GM21723 (cell line): ENCODE measurements at regions not wholly inside any gene's neighbourhood (a gene's known extent, or its start where the extent isn't known, plus 50 kb on each side); places are given as distances from the start of the nearest gene placed in this dataset.

Experiments
- ATAC-seq: cut with Tn5 transposase; IDR thresholded peaks from one replicate; pipeline ENCODE4 v1.9.1; 2021; ENCODE audit warnings: mild to moderate bottlenecking, moderate library complexity; ENCODE audit not compliant: unreplicated experiment

DNA sequence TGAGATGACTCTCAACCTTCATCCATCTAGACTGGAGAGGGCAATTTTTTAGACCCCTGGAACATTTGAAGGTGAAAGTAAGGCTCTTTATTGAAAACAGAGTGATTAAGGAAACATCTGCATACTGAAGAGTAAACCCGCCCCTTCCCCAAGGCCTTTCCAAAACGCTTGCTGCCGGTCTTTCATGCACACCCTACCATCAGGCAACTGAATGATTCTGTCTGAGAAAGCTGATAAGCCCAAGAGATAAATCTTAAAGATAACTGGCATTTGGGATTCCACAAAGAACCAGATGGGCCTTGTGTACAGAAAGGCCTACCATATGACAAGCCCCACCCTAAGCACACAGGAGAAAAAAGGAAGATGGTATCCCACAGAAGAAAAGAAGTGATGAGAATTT, 54.4 kb upstream of the PIK3R1 start:
- ATAC-seq: no peak

DNA sequence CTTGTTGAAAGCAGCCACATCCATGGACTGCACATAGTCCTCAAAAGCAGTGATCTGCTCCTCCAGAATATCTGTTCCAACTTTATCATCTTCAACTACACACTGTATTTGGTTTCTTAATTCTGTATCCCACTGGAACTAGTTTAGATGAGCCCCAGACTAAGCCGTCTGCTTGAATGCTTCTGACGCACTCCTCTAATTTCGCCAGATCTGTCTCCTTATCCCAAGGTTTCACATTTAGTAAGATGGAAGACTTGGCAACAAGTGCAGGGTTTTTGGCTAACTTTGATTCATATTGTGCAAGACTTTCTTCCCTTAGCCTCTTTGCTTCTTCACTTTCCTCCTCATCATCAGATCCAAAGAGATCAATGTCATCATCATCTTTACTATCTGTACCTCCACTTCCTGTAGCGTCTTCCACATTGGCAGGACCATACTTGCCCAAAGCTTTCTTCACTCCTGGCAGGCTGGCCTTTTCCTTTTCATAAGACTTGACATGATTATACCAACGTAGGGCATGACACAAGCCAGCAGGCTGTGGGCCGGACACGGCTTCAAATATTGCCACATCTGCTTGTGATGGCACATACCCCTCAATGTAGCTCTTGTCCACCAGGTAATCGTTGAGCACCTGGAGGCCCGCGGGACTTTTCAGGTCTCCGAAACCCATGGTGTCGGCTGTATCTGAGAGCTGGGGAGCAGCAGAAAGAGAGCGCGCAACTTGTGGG, 56.2 kb upstream of the PIK3R1 start:
- no peak for ATAC-seq

DNA sequence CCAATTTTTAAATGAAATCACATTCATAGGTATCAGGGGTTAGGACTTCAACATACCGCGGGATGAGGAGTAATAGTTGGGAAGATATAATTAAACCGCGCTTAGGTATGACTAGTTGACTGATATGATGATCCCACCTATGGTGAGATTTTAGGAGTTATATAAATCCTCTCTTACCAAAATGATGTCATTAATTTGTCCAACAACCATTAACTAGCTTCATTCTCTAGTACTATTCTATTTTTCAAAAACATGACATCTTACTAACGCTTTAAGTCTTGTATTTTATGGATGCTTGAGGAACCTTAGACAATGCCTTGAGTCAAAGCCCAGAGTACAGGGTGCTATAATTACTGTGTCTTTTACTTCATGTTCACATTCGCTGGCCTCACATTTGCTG, 59.6 kb upstream of the PIK3R1 start:
- no peak for ATAC-seq

DNA sequence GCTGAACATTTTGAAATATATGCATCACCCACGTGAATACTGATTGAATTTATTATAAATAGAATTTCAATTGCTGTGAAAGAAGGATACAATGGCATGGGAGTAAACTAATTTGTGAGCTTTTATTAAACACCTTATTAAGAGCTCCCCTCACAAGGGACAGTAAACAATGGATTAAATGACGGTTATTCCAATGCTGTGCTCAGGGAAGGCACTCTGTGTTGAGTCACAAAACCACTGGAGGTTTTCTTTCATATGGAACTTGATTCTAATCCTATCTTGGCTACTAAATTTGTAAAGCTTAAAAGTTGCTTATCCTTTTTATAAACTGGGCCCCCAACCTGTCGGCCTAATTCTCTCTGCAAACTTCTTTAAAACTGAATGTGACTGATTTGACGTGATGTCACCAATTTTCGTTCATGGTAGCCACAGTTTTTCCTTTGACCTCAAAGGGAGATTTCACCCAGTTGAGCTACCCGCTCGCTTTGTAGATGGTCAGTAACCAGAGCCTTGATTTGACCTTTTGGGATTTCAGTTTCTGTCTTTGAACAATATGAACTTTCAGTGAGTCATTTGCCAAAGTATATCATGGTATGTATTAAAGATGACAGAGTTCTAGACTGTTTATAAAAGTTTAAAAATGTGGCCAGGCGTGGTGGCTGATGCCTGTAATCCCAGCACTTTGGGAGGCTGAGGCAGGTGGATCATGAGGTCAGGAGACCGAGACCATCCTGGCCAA, 61.3 kb upstream of the PIK3R1 start:
- no peak for ATAC-seq

DNA sequence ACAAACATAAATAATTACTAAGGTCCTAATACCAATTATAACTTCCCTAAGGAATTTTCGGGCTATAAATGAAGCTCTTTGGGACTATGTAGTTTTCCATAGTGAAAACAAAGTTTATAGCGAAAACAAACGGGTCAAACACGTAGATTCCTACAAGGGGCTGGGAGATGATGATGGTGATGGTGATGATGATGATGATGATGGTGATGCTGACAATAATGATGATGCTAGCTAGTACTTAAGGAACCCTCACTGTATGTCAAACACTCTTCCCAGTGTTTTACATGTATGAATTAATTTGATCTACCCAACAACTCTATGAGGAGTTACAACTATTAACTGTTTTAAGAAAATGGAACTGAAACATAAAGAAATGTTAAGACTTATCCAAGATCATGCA, 63.7 kb upstream of the PIK3R1 start:
- ATAC-seq: no peak

DNA sequence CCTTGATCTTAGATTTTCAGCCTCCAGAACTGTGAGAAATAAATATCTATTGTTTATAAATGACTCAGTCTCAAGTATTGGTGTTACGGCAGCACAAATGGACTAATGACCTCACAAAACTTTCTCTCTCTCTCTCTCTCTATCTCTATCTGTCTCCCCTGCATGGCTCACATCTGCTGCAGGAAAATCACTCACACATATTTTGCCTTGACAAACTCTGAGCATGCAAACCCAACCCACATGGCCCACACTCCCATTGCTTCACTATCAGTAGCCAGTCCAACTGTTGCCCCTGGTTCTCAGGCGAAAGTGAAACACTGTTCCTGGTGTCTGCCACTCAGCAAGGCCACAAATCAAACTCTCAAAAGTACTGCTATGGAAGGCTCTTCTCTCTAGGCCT, 66.4 kb upstream of the PIK3R1 start:
- ATAC-seq: no peak

DNA sequence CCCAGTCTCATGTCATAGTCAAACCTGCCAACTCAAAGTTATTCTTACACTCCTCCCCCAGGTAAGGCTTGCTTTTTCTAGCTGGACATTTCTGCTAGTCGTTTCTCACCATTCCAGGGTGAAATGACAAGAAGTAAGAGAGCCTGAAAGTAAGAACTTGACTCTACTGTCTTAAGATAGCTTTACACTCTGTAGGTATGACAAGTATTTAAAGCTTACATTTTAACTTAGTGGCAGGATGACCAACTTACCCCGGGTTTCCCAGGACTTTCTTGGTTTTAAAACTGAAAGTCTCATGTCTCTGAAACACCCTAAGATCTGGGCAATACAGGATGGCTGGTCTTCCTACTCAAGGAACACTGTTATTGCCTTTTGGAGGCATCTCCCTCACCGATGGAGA, 67.5 kb upstream of the PIK3R1 start:
- no peak for ATAC-seq

DNA sequence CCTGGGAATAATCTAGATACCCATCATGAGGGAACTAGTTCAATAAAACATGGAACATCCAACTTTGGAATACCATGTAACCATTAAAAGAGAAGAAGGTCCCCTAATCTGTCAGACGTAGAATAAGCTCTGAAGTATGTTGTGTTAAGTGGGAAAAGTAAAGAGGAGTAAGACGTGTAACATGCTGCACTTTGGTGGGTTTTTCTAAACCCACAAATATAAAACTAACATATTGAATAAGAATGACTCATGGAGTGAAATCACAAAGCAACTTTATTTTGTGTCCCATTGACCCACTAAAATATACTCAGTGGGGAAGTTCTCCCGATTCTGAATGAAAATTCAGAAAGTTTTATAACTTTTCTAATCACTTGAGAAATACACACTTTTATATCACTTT, 67.9 kb upstream of the PIK3R1 start:
- no peak for ATAC-seq

DNA sequence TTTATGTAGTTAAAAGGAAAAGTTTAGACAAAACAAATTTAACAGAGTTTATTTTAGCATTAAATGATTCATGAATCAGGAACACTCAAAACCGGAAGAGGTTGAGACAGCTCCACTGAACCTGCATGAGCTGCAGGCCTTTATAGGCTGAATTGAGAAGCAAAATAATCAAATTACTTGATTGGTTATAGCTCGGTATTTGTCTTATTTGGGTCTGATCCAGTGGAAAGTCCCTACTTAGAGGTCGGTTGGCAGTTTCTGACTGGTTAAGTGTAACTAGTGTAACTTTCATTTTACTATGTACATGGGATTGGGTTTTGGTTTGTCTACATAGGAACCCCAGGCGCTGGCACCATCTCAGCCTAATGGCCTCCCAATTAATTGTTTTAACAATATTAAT, 74.1 kb upstream of the PIK3R1 start:
- ATAC-seq: peak; percentile 47

DNA sequence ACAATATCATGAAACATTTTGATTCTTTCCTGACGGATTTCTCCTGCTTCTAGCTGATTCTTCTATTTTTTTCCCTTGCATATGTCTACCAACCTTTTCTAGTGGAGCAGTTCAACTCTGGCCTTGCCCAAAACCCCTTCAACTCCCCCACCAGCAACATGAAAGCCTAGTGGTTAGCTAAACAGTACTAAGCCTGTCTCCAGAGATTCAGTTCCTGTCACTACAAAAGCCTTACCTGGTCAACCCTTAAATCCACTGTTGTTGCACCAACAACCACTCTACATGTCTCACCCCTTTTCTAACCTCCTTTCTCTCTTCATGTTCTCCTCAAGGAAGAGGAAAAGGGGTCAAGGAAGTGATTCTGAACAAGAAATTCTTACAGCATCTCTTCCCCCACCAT, 74.8 kb upstream of the PIK3R1 start:
- ATAC-seq: peak; percentile 48

DNA sequence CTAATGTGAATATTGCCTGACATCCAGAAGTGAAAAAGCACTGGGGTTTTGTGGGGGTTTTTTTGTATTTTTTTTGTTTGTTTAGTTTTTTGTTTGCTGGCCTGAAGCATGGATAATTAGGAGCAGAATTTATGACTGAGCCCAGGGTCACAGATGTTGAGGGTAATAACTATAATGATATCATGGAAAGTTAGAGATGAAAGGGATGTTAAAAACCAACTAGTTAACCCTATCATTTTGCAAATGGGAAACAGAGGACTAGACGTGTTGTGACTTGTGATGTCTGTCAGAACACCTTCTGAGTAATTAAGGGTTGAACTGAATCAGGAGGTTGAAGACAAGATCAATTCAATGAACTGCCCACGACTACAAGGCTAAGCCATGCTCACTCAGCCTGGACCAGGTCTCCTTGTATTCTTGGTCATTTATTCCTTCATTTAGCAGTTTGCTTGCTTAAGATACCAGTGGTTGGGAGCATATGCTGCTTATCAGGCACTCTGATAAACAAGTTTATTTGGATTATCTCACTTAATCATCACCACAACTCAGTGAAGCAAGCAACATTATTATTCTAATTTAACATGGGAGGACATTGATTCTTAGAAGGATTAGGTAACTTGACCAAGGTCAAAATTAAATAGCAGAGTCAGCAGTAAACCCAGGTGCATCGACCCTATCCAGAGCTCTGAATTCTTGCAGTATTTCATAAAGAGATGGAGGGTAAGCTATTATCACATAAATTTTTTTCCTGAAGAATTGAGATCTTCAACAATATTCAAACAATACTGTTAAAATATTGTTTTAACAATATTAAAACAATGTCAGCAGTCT, 75.7 kb upstream of the PIK3R1 start:
- no peak for ATAC-seq

DNA sequence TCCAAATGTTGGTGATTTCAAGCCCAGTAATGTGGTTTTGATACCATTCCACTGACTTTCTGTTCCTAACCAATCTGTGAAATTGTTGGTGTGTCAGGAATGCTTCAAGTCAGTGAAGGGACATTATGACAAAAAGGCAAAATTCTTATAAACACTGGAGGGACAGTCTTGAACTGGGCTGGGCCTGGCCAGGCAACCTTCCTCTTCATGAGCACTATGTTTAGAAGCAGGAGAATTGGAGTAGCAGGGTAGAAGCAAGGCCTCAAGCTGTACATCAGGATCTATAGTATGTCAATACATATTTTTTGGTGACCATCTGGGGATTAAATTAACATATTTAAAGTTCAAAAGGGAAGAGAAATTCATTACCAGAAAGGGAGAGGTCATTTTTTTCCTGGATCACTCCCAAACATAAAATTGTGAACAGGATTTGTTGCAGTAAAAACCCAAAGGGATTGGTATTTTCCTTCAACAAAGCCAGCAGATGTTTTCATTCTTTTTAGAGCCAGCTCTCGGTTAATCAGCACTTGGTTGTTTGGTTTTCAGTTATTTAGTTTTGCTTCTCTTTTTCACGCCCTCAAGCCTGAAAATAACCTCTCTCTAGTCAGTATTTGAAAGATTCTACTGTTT, 77.9 kb upstream of the PIK3R1 start:
- ATAC-seq: no peak

DNA sequence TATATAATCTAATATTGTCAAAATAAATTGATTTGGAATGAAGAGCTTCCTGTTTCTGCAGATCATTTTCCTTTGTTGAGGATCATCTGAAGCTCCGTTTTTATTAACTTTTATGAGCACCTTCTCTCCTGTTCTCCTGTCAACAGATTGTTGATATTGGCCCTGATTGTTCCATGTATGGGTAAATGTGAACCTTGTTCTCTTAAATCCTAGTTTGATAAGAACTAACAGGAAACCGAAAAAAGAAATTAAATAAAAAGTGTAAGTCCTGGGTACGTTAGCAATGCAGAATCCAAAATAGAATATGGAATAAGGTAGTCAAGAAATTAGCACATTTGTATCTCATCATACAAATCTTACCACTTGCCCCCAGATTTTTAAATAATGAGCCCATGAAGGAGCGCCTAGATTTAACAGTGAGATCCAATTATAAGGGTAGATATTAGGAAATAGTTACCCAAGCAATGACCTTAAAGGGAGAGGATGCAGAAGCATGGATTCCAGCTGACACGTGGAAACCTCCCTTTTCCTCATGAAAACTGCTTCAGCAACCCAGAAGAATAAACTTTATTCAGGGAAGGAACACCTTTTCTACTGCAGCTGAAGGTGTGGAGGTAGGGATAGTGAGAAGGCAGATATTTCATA, 80.8 kb upstream of the PIK3R1 start:
- no peak for ATAC-seq

DNA sequence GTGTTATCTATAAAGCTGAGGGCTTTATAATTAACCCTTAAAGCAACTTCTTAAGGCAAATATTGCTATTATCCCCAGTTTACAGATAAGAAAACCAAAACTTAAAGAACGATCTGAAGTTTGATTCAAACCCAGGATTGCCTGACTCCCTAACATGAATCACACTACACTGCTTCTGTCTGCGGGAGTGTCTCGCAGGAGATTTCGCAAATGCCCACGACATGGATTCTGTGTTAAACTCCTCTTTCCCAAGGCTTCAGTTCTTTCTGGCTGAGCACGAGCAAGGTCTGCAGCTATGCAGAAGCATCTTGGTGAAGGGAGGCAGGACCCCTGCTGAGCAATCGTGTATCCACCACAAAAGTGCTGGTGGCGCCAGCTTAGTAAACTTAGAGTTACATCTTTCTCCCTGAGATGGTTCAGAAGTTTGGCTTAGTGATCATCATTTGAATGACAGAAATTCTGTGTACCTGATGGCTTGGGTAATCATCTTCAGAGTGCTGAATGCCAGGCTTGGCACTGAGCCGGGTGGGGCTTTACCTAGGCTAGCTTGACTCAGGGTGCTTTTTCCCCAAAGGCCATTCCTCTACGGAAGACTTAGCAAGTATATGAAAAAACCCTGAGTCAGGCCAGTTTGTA, 81.4 kb upstream of the PIK3R1 start:
- ATAC-seq: no peak

DNA sequence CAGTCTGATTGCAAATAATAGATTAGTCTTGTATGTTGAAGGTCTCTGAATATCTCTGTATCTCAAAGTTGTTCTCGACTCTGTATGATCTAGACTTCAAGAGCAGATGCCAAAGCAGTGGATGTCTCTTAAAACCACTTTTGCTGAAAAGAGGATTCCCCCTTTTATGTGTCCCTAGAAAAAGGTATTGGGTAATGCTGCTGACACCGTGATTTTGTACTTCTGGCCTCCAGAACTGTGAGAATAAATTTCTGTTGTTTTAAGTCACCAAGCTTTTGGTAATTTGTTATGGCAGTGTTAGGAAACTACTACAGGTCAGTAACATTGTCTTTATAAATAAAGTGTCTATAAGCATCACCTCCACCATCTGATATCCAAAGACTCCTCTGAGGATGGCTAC, 85.3 kb upstream of the PIK3R1 start:
- ATAC-seq: no peak

DNA sequence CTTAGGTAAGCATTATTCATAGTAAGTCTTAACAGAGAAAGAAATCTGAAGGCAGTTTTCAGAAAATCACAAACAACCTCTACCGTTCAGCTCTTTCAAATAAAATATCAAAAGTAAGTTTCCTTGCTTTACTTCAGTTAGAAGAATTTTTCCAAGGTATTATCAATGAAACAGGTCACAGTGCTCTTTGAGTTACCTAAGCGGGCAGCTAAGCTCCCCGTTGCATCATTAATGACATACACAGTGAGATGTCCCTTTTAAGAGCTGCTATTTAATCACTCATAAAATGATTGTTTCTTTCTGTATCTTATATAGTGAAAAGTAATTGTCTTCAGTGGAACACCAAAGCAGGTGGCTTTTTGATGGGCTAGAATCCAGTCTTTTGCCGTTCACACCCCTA, 86.2 kb upstream of the PIK3R1 start:
- no peak for ATAC-seq

DNA sequence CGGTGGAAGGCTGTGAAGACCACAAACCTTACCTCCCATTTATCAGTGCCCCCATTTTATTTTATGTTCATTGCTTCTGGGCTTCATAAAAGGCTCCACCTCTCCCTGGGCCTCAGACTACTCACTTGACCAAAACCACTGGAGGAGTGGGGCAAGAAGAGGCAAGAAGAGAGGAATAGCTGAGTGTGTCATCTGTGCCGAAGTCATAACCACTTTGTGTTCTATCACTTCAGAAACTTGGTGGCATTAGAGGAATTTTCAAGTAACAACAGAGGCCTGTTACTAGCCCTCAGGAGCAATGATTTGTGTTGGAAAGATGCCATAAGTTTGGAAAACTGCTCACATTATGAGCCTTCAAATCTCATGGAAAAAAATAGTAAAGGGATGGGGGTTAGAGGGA, 88.7 kb upstream of the PIK3R1 start:
- no peak for ATAC-seq

DNA sequence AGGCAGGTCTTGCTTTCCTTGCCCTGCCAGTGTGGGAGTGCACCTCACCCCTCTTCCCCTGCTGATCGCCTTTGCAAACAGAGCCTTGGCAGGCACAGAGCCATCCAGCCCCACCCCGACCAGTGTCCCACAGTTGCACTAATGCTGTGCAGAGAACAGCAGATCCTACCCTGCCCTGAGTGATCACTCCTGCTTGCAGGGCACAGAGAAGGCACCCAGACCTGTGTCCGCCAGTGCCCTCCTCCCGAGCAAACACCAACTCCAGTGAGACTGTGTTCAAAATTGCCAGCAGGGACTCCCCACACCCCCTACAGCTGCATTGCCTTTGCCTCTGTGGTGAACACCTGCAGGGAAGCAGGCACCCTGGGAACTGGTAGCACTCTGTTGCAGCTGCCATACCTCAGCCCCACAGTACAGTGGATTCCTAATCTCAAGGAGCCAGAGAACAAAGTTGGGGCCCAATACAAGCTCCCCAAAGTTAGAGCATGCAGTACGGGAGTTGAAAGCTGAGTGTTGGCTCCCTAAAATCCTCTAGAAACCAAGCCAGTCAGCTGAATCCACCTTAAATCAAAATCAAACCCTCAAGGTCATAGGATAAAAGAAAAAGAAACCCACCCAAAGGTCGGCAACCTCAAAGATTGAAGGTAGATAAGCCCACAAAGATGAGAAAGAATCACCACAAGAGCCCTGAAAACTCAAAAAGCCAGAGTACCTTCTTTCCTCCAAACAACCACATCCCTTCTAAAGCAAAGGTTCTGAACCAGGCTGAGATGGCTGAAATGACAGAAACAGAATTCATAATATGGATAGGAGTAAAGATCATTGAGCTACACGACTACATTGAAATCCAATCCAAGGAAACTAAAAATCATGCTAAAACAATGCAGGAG, 92.9 kb upstream of the PIK3R1 start:
- ATAC-seq: no peak

DNA sequence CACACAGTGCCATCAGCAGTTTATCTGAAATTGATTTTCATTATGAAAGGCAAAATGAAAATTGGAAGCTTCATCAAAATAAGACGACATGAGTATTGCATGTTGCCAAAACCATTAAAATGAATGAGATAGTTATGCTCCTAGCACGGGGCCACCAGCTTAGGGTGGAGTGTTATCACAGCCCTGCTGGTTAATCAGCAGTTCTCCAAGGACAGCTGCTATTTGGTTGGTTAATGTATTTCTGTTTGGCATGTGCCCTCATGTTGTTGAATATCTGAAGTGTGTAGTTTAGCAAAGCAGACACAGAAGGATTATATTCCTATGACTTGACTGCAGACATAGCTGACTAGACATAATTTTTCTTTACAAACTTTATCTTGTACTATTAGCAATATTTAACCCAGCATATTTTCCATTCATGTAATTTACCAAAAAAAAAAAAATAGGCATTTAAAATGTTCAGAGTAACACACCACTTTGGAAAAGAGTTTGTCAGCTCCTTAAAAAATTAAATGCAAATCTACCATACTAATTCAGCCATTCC, 98.6 kb upstream of the PIK3R1 start:
- ATAC-seq: no peak
